Tibial nerve (tissue), 4 donors: ENCODE measurements at regions not wholly inside any gene's neighbourhood (a gene's known extent, or its start where the extent isn't known, plus 50 kb on each side); places are given as distances from the start of the nearest gene placed in this dataset.

Source experiments
- CTCF ChIP-seq, 5 experiments: fragments of 200-600 bp in 3 of 5; fragments of 450-650 bp in 2 of 5; sonication (generic) in 3 of 5; IDR thresholded peaks; one replicate each; pipeline ENCODE4 v1.5.1; 2016 to 2019; ENCODE audit warnings: antibody characterized with exemption in 5 of 5, mild to moderate bottlenecking in 3 of 5, moderate library complexity in 2 of 5
- EP300 ChIP-seq, 2 donors: sonication (generic); formaldehyde crosslinking; IDR thresholded peaks; one replicate each; pipeline ENCODE4 v1.6.1; 2017; ENCODE audit warnings: antibody characterized with exemption in 2 of 2, mild to moderate bottlenecking in 1 of 2
- POLR2A ChIP-seq, 2 donors: fragments of 450-650 bp; IDR thresholded peaks; one replicate each; pipeline ENCODE4 v1.6.1; 2017; ENCODE audit warnings: antibody characterized with exemption in 2 of 2, mild to moderate bottlenecking in 2 of 2, moderate library complexity in 2 of 2

- TF ChIP-seq CTCF (IDR thresholded peaks at IDR 0.05) (no peak), EP300 (IDR thresholded peaks at IDR 0.05) (no peak), POLR2A (IDR thresholded peaks at IDR 0.05) (no peak)
Measured at GRCh38 chr6:4450237-4450636, 314.9 kb upstream of the ECI2 start.
